ENCODE measurements at regions not wholly inside any gene's neighbourhood (a gene's known extent, or its start where the extent isn't known, plus 50 kb on each side); places are given as distances from the start of the nearest gene placed in this dataset.
"Not testable (repeated sequence)": the region's sequence is repeated elsewhere in the genome, so short reads cannot be mapped to it uniquely, and the experiment has no call there.

DNA sequence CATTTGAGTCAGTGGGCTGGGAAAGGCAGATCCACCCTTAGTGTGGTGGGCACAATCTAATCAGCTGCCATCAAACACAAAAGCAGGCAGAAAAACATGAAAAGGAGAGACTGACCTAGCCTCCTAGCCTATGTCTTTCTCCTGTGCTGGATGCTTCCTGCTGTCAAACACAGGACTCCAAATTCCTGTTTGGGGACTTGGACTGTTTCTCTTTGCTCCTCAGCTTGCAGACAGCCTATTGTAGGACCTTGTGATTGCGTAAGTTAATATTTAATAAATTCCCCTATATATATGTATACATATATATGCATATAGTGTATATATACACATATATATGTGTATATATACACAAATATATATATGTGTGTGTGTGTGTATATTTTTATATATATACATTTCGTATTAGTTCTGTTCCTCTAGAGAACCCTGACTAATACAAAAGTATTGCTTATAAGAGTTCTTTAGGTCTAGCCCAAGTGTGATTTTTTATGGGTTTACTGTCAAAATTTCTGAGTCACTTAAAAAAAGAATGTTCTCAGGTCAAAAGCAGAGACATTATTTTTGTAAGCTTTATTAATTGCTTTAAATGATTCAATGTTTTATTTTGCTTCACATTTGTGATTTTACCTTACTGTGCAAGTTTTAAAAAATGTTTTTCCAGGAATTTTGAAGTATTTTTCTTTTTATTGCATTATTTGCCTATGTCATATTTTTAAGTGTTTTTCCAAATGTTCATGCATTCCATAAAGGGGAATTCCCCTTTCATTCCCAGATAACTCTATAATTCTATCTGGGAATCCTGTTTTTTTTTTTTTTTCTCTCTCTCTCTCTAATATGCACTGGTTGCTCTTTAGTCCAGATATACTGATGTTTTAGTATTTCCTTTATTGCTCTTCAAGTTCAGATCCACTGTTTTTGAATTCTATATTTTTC, 92.1 kb upstream of the ADAMTS5 start:
- no peak for DNase-seq

DNA sequence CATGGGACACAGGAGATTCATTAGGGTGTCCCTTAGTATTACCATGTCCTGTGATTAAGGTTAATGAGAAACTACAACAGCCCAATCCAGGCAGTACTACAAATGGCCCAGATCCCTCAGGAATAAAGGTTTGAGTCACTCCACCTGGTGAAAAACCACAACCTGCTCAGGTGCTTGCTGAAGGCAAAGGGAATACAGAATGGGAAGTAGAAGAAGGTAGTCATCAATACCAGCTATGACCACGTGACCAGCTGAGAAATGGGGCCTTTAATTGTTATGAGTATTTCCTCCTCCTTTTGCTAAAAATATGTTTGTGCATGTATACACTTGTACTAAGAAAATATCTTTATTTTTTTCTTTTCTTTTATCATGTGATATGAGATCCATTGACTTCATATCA, 91.1 kb upstream of the ADAMTS5 start:
- no peak for DNase-seq

DNA sequence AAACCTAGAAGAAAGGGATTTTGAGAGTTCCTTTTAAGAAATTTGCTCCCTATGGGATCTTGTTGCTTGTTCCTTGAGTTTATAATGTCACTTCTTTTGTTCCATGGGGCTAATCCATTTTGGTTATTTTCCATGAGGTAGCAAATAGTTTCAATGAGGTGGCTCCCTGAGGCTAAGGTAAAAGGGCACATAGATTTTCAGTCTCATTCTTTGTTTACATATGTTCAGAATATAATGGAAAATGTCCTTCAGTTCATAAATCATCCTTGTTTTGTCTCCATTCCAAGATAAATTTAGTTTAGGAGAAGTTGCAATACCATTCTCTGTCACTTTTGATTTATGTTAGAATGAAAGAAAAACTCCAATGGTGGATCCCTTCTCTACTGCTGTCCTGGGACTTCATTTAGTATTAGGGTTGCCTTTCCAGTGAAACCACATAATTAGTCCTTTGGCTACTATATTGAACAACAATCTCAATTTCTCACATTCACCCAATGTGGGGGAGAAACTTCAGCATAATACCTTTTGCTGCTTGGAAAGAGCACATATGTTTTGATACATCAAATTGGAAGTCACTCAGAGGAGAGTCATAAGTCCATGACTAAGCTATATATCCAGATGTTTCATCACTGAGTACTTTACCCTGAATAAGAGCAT, 80.9 kb upstream of the ADAMTS5 start:
- DNase-seq = no peak

DNA sequence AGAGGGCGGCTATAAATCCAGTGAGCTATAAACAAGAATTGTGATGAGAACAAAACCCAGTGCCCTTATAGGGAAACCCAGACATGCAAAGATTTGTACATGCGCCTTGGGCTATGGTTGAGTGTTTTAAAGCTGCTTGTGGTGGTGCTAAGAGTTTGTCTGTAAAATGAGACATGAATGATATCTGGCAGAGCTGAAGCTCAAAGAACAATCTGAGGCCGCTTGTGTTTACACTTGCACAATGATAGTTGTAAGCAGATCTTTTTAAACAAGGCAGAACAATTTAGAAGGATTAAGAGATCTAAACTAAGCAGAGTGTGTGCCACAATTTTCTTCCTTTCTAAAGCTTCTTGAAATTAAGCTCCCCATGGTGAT, 80.4 kb upstream of the ADAMTS5 start:
- no peak for DNase-seq

DNA sequence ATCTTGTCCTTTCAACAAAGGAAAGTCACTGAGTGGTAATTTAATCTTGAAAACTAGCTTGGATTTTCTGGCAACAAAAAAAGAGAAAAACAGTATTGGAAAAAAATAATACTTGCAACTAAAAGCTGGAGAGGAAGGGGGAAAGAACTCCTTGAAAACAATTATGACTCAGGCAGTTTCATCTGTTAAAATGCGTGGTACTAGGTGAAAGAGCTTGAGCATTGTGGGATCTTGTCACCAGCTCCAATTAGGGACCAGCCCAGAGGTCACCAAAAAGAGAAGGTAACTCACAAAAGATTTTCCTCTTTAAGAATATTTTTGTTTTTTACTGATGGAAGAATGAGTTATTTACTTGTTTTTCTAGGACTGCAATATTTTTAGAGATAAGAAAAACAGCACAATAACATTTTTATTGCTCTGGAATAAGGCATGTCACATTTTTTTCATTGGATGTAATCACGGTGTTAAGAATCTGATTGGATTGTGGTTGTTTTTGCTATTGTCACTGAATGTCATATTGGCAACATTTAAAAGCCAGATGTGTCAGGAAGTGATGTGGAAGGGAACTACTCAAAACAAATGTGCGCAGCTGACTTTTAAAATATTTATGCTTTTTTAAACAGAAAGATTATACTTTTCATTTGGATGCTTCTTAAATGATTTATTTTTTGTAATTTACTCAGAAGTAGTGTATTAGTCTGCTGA, 78.5 kb upstream of the ADAMTS5 start:
- no peak for DNase-seq

DNA sequence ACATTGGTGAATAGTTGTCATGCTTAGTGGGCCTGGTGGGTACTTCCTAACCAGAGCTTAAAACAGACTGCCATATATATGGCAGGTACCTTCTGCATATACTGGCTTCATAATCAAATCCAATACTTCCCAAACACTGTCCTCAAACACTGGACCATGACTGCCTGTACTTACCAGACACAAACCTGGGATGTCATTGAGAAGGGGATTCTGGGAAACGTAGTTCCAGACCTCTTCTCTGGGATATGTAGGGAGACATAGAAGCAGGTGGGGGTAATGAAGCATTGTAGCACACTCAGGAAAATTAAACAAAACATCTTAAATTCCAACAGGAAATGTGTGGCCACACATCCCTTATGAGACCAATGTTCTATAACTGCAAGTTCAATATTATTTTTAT, 76.5 kb upstream of the ADAMTS5 start:
- DNase-seq = no peak

DNA sequence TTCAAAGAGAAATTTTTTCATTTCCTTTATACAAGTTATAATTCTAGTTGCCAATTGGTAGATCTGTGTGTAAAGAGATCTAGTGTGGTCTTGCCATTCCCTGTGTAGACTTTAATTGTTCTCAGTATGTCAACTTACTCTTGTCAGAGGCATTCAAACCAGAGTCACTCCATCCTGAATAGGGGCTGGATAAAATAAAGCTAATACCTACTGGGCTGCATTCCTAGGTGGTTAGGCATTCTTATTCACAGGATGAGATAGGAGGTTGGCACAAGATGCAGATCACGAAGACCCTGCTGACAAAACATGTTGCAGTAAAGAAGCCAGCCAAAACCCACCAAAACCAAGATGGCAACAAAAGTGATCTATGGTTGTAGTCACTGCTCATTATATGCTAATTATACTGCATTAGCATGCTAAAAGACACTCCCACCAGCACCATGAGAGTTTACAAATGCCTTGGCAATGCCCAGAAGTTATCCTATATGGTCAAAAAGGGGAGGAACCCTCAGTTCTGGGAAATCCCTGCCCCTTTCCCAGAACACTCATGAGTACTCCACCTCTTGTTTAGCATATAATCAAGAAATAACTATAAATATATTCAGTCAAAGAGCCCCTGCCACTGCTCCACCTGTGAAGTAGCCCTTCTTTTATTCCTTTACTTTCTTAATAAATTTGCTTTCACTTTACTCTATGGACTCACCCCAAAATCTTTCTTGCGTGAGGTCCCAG, 74.0 kb upstream of the ADAMTS5 start:
- DNase-seq = no peak

DNA sequence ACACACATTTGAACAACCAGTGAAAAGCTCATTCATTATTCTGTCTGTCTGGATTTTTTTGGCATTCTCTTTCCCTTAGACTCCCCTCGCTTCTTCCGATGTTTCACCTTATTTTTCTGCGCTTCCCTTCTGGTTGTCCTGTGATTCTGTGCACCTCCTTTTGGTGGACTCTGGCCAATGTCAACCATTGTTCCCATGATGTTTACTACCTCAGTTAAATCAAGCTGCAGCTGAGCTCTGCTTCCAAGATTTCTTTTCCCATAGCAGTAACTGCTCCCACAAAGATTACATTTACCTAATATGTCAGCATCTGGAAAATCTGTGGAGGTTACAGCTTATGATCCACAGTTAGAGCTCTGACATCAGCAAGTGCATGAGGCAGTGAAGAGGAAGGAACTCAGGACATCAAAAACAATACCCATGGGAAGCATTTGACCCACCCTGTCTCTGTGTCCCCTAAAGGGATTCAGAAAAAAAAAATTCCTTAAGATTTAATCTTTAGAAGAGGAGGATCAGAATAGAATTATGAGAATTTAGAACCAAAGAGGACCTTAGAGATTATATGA, 69.9 kb upstream of the ADAMTS5 start:
- DNase-seq = no peak

DNA sequence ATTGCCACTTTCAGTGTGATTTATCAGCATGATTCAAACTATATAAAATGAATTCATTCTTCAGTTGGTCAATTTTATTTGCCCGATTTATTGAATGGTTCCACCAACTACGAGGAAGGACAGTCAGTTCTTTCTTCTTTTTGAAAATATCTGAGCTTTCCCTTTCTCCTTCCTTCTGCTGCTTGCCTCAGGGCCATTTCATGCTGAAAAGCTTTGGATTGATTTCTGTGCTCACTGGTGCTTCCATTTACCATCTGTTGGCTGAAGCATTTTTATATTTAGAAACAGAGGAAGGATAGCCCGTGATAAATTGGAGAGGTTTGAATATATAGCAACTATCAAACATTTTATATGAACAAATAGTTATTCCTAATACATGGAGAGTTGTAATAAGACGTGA, 68.9 kb upstream of the ADAMTS5 start:
- DNase-seq = no peak

DNA sequence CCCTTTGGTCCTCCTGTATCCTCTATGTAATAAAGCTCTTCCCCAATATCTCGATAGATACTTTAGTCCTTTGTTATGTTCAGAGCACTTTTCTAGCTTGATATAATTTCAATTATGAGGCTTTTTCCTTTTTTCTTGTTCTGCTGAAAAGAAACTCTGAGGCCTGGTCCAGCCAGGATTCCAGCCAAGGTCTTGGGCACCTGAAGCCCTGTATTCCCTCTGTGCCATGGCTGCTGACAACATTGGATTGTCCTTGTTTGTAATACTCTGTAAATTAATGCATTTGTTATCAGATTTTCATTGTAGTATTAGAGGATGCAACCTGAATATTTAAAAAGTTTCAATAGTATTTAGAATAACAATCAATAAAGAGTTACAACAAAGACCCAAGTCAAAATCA, 67.9 kb upstream of the ADAMTS5 start:
- DNase-seq = no peak

DNA sequence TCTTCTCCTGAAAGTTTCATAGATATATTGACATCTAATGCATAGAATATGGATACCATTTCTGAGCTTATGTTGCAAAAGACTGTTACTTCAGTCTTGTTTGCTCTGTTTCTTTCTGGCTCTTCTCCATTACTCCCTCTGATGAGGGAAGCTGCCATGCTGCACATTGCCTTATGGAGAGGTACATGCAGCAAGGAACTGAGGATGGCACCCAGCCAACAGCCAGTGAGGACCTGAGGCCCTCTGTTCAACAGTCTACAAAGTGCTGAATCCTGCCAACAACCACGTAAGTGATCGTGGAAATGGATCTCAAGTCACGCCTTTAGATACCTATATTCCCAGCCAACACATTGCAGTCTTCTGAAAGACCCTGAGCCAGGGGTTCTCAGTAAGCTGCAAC, 66.6 kb upstream of the ADAMTS5 start:
- DNase-seq = no peak

DNA sequence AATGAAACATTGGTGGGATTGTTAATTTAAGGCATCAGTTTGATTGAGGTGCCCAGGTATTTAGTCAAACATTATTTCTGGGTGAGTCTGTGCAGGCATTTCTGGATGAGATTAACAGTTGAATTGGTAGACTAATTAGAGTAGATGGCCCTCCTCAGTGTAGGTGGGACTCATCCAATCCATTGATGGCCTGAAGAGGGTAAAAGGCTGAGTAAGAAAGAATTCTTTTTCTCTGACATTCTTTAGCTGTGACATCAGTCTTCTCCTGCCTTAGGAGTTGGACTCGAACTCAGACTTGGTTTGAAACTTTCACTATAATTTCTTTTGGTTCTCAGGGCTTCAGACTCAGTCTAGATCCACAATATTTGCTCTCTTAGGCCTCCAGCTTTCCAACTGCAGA, 59.6 kb upstream of the ADAMTS5 start:
- DNase-seq = no peak

DNA sequence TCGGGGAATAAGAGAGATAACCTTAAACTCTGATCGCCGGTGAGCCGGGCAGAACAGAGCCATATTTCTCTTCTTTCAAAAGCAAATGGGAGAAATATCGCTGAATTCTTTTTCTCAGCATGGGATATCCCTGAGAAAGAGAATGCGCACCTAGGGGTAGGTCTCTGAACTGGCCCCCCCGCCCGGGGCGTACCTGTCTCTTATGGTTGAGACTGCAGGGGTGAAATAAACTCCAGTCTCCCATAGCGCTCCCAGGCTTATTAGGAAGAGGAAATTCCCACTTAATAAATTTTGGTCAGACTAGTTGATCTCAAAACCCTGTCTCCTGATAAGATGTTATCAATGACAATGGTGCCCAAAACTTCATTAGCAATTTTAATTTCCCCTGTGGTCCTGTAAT, 58.8 kb upstream of the ADAMTS5 start:
- DNase-seq = not testable (repeated sequence)

DNA sequence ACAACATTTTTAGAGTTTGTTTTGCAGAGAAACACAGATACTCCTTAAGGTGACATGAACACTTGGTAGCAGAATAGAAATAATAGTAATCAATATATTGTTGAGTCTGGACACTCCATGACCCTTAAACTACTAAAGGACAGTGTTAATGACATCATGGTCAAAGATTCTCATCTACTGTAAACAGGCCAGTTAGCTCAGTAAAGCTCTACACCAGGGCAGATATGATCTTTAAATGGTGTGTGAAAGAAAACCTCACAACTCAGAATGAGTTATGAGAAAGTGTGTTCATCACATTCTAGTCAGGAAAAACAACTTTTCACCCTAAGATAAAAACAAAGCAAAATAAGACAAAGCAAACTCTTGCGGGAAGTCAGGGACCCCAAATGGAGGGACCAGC, 58.1 kb upstream of the ADAMTS5 start:
- no peak for DNase-seq

DNA sequence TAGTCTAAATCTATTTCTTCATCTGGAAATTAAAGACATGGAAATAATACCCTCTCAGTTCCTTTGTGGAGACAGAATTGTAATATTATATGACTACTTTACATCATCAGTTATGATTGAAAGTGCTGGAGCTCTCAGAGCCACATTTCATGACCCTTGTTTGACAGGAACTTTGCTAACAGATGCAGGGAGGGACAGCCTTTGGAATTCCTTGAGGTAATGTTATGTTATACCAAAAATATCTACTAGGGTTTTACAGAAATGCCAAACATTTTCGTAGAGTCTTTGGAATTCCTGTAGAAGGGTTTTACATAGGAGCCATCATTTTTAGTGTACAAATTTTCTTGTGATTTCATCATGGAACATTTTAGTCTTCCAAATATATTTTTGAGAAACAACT, 57.4 kb upstream of the ADAMTS5 start:
- DNase-seq = no peak

DNA sequence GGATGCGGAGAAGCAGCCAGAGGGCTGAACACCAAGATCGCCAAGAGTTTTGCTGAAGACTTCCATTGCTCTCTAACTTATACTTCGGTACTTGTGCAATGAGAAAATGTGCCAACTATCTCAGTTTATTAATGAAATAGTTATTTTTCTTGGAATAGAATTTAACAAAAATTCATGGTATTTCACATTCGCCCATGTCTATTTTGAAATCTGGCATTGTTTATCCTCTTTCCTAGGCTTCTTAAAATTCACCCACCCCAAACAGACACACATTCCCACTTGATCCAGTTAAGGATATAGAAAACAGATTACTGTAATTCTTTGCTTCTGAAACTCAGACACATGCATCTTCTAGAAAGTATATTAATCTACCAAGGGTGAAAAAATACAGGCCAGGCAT, 56.3 kb upstream of the ADAMTS5 start:
- no peak for DNase-seq

DNA sequence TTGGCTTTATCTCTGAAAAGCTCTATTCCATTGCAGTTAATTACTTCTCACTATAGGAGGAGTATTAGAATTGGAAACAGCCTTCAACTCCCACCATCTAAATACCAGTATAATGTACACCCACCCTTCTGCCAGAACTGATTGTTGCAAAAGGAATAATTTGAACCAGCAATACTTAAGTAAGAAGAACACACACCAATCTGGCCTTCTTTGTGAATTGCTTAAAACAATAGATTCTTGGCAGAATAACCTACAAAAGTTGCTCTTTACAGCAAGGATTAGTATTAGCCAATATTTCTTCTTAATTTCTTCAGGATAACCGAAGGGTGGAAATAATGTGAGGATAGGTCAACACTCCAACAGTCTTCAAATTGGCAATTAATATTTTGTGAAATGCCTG, 54.9 kb upstream of the ADAMTS5 start:
- no peak for DNase-seq

DNA sequence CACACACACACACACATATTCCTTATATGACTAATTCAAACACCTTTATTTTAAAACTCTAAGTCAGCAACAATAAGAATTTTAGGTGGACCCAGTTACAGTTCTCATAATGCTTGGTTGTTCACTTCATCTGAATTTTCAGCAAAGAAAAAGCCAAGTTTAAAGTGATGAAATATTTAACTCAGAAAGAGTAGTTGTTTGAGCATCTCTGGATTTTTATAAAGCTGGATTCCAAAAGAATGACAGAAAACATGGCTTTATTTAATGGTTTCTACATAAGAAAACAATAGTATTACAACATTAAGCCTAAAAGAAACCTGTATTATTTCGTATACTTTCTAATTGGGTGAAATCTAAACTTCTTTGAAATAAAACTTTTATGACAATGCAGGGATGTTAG, 54.2 kb upstream of the ADAMTS5 start:
- DNase-seq = no peak

DNA sequence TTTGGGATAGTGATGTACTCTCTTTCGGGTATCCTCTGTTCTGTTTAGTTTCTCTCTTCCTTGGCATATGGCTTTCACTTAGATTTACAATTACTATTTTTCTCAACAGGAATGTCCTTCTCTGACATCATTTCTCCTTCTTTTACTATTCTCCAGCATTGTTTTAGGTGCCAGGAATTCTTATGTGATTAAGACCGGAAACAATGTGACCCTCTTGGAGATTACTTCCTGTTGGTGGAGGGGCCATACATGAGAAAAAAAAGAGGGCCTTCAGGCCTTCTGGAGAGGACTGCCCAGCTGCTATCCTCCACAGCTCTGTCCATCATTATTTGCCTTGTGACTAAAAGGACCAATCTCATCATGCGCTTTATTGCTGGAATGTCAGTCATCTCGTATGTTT, 50.4 kb upstream of the ADAMTS5 start:
- DNase-seq = no peak
